Activated effector memory CD4-positive, alpha-beta T cell treated with anti-CD3 and anti-CD28 coated beads, Interleukin-2, amount 50 U/mL, for 16 hours (primary cell): ENCODE measurements at regions not wholly inside any gene's neighbourhood (a gene's known extent, or its start where the extent isn't known, plus 50 kb on each side); places are given as distances from the start of the nearest gene placed in this dataset.

ENCODE experiments used
- DNase-seq: peaks from one replicate; pipeline ENCODE4 v3.0.0-alpha.2; 2020

DNA sequence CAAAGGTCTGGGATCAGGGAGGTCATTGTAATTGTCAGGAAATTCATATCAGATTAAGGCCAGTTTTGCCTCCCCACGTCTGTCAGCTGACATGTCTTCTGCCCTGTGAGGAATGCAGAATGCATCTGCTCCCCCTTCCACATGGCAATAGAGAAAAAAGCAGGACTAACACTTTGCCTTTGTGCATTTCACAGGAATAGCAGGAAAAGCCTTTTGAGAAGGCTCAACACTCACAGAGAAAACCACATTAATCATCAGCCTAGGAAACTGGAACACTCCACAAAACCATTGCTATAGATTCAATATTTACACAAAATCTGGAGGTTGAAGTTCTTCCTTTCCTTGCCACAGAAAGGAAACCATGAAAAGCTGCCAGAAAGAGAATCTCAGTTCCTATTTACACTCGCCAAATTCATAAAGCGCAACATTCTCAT is 165.2 kb upstream of the HES1 start:
- no peak for DNase-seq

DNA sequence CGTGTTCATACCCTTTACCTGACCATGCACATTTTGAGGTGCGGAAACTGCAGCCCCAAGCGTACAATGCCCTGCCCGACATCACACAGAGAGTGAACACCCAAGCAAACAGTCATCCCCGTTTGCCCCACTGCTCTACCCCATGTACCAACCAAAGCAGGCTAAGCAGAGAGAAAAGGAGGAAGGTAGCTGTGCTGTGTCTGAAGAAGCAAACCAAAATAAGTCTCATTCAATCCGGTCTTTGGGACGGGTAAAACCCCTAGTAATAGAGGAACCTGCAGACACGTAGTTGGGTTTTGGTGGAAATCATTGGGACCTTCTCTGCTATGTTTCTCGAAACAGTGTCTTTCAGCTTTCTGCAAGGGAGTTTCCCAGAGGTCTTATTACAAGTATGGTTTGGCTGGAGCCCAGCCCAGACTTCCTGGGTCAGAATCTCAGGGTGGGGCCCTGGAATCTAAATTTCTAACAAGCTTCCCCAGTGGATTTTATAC is 164.6 kb upstream of the HES1 start:
- no peak for DNase-seq

DNA sequence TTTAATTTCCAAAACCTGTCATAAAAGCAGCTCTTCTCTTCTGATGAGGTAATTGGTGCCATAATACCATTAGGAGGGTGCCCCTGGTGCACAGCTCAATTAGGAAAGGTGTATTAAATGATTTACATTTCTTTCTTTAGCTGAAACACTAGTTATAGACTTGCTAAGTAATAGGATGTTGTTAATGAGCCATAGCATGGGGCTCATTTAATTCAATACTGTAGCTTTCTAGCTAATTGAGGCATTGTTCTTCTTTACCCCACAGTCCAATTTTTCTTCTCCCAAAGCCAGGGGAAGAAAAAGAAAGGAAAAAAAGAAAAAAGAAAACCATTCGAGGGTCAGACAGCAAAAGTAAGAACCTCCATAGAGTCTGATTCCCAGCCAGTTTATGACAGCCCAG is 164.0 kb upstream of the HES1 start:
- no peak for DNase-seq

DNA sequence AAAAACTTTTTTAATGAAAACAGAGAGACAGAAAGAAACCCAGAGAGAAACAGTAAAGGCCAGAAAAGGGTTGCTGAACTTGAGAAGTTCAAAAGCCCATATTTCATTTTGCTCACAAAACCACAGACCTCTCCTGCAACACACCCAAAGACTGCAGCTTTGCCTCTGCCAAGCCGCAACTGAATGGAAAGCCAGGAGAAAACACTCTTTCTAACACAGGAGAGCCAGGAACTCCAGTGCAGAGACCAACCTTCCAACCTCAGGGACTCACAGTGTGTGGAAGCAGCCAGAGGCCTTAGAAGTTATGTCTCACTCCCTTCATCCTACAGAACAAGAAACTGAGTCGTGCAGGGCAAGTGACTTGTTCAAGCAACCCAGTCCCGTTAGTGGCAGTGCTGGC is 163.1 kb upstream of the HES1 start:
- DNase-seq = no peak

DNA sequence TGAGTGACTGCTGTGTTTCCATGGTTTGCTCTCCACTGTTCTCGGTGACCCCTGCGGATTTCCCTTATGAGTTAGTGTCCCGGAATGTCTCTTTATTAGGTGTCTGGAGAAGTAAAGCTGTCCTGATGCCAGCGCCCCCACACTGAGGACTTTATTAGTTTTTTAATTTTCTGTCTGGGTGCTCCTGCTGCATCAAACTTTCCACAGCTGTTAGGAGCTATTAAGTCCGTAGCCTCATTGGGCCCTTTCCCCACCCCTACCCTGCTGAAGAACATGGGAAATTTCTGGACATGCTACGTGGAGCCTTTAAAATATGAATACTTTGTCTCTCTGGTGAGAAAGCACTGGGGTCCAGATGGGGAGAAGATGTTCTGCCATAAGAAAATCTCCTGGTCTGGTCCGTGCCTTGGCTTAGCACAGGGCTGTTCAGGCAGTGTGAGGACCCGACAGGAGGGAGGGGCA is 161.7 kb upstream of the HES1 start:
- DNase-seq = no peak

DNA sequence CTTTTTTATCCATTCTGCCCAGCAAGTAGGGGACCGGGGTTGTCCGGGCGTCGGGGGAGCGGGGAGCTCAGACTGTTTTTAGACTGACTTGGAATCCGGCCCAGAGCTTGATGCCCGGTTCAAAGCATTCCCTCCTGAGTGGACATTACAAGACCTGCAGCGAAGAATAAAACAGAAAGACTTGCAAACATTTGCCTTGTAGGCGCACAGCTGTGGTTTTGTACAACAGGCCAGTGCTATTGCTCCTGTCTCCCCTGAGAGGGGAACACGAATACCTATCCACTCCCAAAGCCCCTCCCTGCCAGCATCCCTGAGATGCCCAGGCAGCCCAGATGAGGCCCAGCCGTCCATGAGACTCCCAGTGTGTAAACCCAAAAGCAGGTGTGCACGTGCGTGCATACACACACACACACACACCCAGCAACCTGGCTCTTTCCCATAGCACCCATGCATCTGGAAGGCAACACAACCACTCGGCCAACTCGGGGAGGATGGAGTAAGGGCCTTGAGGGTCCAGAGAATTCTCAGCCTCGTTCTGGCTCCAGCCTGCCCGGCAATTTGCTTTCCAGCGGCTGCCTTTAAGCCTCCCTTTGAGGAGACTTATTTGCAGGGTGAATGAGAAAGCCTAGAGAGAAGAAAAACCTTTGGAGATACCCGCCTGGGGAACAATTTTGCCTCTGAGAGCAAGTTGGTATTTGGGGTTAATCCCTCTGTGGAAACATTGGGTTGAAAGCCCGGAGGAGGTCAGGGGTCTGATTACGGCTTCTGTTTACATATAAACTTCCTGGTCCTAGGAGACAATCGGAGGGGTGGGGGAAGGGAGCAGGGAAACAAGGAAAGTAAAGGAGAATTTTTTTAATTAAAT is 161.0 kb upstream of the HES1 start:
- no peak for DNase-seq

DNA sequence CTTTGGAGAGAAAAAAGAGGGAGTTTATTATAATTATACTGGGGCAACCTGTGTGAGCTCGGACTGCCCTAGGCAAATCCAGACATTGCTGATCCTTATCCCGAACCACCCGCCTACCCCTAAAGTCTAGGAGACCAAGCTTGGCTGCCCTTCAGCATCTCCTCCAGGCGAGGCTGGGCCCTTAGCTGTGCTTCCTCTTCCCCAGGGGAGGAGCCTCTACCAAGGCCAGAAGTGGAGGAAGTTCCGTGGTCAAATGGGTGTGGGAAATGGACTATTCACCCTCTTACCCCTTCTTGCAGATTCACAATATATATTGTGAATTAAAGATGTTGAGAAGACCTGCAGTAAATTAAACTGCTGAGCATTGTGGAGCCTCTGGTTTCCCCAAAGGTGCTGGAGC is 158.3 kb upstream of the HES1 start:
- DNase-seq = no peak

DNA sequence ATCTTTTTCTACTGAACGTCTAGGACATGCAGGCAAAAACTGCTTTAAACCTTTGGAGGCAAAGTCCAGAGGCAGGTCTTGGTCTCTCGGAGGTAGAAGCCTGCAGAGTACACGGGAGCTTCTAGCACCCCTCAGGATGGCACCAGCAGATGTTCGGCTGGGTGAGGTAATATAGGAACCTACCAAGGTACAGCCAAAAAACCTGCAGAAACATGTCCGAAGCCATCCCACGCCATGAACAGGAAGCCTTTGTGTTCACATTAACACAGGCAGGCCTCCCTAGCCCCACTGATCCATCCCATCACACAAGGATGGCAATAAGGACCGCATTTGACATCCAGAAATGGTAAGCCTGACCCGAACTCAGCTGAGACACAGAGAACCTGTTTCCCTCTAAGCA is 157.9 kb upstream of the HES1 start:
- DNase-seq = no peak

DNA sequence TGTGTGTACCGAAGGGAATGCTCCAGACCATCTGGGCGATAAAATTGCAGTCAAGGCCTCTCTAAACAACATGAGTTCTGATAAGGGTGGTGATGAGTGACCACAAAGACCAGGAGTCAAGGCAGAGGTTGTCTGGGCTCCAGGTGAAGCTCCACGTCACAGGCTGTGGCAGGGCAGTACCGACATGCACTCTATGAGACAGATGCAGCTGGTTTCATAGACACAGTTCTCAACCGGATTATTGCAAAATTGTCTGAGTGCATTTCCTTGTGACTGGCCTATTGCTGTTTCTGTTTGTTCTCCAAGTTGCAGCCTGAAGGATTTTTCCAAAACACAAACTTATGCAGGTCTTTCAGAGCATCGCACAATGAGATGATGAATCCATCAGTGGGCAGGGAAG is 157.5 kb upstream of the HES1 start:
- DNase-seq = no peak

DNA sequence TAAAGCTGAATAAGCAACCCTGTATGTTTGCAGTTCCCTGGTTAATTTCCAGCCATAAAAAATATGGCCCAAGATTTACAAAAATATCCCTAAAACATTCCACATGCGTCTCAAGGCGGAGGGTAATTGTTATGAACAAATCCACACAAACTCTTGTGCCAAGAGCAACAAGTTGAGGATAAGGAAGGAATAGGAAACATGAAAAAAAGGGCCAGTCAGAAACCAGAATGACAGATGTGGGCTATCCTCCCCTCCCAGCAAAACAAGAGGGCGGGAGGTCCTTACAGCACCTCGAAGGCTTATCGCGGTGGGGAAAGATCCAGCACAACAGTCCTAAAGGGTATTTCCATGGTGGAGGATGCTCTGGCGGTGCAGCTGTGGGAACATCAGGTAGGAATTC is 155.6 kb upstream of the HES1 start:
- DNase-seq = no peak

DNA sequence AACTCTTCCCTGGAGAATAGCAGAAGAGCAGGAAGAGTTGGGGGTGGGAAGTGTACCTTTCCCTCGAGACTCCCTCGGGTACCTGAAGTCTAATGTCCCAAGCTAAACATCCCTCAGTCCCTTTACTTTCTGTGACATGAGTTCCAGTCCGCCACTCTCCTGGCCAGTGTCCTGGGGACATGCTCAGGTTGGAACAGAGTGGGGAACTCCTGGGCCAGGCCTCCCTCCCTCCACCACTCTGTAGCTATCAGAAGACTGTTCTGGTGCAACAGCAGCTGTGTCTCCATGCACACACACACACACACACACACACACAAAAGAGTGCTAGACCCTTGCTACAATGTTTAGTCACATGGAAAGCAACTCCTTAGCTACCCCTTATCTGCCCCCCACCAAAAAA is 155.0 kb upstream of the HES1 start:
- DNase-seq = no peak

DNA sequence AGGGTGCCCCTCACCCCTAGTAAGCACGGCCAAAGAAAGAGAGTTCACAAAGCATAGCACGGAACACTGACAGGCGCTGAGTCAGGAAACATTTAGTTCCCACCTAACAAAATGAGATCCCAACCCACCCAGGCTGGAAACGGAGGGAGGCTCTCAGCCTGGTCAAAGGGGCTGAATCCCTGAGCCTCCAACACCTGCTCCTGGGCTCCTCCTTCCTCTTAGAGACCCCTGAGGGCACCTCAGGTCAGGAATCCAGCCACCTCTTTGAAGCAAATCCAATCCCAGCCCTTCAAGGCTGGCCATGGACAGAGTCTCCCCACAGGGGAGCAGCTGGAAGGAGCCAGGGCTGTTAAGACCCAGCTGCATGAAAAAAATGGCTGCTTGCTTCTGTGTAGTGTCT is 154.4 kb upstream of the HES1 start:
- no peak for DNase-seq

DNA sequence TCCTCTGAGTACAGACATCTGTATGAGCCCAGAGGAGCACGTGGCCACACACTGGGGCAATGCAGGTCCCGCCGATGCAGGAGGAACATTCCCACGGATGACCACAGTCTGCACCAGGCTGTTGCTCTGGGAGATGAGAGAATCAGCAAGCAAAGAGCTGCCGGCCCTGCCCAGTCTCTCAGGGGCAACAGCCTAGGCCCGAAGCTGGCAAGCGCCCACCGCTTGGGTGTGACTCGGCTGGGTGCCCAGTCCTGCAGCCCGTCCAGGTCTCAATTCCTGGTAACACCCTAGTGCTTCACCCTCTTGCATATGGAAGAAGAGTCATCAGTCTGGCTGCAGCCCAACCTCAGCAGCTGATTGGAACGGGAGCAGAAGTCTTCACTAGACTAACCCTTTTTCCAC is 153.7 kb upstream of the HES1 start:
- DNase-seq = no peak

DNA sequence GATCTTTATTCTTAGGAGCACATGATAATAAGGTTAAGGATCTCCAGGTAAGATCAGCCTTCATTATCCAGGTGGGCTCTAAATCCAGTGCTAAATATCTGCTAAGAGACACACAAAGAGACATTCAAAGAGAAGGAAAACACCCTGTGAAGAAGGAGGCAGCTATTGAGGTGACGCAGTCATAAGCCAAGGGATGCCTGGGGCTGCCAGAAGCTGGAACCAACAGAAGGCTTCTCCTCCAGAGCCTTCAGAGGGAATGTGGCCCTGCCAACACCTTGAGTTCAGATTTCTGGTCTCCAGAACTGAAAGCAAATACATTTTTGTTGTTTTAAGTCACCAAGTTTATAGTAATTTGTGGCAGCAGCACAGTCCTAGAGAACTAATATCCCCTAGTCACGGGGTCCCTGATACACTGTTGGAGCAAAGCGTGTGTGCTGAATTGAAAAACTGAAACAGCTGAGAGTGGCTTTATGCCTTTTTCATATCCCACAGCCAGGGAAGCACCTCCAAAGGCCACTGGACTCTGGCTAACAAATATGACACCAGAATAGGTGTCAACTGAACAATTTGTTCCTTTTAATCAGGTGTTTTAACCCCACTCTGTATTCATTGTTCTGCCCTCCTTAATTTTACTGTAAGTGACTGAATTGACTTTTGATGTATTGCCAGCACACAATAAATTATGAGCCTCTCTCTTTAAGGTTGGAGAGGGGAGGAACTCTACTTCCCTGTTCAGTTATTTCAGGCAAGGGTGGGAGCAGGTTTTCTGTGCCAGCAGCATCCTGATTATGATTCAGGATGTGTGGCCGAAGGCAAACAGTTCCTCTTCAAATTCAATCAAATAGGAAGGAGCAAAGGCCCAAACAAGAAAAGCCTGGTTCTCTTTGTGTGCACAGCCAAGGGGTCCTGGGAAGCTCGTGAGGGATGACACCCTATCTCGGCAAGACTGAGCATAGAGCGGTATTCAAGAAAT is 151.8 kb upstream of the HES1 start:
- DNase-seq = no peak

DNA sequence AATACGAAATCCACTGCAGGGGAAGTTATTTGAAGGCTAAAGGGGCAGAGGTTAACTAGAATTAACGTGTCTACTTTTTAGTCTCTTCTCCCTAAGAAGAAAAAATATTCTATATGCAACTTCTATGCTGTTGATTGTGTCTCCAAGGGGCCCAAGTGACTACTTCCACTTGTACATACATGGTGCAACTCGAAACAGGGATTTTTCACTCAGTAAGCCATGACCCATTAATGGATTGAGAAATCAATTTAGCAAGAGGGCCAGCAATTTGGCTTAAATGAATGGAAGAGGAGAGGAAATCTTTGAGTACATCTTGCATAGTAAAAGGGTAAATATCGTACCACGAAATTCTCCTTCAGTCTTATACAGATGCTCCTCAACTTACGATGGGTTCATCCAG is 151.1 kb upstream of the HES1 start:
- no peak for DNase-seq

DNA sequence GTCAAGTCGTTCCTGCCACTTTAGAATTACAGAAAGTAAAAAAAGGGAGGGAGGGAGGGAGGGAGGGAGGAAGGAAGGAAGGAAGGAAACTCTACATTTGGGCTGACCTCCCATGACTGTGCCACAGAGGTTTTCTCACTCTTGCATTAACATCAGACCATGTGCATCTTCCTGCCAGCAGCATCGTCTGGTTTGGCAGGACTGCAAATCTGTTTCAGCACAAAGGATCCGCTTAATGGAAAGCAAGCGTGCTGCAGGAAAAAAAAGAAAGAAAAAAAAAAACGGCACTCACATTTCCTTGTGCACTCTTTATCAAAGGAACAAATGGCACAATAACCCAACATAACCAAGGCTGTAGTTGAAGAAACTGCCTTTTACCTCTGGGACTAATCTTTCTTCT is 148.8 kb upstream of the HES1 start:
- no peak for DNase-seq

DNA sequence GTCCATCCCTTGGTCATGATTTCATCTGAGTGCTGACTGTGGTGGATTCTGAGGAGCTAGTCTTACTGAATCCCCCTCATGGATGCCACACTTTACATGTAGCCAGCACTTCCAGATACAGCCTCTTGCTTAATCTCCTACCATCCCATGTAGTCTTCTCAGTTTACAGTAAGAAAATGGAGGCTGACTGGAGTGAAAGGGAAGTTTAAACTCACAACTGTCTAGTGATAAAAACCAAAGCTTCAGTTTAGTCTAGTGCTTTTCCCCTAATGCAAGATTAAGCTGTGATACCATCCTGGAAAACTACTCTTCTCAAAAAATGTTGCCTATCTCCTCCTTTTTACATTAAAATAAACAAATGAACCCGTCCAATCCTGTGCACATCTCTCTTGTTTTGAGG is 146.8 kb upstream of the HES1 start:
- DNase-seq = no peak

DNA sequence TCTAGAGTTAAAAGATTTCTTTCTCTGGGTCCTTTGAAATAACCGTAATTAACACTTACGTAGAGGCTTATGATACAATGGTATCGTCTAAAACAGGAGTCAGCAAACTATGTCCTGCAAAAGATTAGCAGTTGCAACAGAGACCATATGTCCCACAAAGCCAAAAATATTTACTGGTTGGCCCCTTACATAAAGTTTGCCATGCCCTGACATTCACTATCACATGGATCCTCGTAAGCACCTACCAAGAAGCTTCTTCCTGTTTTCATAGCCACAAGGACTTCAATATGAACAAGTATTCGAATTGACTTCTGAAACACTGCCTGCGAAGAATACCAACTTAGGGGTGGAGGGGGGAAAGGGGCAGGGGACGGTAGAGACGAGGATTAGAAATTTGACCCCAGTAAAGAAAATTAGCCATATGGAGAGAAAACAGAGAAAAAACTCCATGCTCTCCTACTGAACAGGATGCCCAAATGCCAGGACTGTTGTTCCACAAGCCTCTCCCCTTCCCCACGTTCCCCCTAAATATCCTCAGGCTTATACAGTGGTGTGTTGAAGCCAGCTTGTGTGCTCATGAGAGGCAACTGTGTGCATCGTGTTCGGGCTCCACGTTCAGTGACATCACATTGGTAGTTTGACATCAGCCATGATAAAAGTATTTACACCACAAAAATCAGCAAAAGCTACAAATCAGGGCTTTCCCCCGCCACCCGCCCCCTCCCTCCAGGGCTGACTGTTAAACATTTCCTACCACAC is 144.1 kb upstream of the HES1 start:
- no peak for DNase-seq

DNA sequence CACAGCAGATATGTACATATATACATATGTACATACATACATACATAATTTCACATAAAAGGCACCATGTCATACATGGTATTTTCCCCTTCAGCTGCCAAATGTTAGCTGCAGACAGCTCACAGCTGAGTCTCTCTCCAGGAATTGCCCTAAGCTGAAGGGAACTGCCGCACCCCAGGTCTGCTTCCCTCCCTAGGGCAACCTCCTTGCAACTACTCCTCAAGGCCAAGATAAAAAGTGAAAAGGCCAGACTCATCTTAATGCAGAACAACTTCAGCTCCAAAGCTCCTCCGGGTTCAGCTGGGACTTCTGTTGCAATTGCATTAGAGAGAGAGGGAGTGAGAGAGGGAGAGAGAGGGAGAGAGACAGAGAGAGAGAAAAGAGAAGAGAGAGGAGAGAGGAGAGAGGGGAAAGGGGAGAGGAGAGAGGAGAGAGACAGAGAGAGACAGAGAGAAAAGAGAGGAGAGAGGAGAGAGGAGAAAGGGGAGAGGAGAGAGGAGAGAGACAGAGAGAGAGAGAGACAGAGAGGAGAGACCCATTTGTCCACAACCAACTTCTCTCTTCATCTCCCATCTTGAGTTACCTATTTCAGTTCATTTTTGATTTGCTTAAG is 143.4 kb upstream of the HES1 start:
- DNase-seq = no peak

DNA sequence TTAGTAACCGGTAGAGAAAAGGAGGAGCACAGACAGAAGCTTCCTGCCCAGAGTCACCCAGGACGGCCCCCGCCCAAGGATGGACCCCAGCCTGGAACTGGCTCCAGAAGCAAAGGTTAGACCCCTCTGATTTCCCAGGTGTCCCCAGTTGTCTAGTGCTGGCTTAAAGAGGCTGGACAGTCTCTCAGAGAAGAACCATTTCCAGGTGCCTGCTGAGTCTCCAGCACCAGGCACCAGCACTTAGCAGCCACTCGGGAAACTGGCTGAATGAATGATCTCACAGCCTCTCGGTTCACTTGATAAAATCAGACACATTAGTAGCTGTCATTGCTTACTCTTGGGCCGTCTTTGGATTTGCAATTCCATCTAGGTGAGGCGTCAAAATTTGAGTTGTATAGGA is 139.7 kb upstream of the HES1 start:
- DNase-seq = no peak

DNA sequence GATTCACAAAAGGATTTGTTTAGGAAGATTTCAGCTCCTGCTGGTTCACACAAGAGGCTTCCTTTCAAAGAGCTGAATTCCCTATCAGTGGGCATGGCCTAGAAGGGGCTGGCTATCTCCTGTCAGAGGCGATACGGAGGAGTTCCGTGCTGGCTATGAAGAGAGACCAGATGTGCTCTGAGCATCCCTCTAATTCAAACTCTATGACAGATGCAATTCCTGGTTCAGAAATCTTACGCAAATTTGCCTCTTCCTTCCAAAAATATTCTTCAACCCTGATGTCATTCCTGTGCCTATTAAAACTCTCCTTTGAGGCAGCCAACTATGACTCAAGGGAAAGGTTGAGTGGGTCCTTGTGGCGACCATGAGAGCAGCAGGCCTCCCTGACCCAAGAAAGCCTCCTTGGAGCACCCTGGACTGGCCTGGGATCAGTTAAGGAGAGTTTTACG is 139.3 kb upstream of the HES1 start:
- no peak for DNase-seq
